GM12873 (cell line): ENCODE measurements at regions not wholly inside any gene's neighbourhood (a gene's known extent, or its start where the extent isn't known, plus 50 kb on each side); places are given as distances from the start of the nearest gene placed in this dataset.

Experiments
- CTCF ChIP-seq: IDR thresholded peaks from 2 replicates; pipeline ENCODE4 v1.5.1; 2012; ENCODE audit warnings: low read depth, mild to moderate bottlenecking, moderate library complexity, low read length, control low read depth; ENCODE audit not compliant: insufficient read depth; ENCODE audit errors: missing control alignments

GRCh38 chr22:27568265-27568664 is 233.3 kb downstream of the MN1 start:
- TF ChIP-seq CTCF, result no peak

- no peak for TF ChIP-seq CTCF
Measured at GRCh38 chr22:27571463-27572277, 229.9 kb downstream of the MN1 start.

DNA sequence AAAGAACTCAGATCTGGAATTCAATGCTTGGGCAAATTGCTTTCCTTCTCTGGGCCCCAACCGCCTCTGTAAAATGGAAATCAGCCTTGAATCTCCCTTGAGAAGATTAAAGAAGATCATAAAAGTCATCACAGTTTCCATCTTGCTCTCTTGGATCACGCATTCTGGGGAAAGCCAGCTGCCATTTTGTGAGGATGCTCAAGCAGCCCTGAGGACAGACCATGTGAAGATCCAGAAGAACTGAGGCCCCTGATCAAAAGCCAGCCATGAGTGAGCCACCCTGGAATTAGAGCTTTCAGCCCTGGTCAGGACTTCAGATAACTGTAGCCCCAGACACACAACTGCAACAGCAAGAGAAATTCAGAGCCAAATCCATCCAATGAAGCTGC is 229.3 kb downstream of the MN1 start:
- no peak for TF ChIP-seq CTCF

DNA sequence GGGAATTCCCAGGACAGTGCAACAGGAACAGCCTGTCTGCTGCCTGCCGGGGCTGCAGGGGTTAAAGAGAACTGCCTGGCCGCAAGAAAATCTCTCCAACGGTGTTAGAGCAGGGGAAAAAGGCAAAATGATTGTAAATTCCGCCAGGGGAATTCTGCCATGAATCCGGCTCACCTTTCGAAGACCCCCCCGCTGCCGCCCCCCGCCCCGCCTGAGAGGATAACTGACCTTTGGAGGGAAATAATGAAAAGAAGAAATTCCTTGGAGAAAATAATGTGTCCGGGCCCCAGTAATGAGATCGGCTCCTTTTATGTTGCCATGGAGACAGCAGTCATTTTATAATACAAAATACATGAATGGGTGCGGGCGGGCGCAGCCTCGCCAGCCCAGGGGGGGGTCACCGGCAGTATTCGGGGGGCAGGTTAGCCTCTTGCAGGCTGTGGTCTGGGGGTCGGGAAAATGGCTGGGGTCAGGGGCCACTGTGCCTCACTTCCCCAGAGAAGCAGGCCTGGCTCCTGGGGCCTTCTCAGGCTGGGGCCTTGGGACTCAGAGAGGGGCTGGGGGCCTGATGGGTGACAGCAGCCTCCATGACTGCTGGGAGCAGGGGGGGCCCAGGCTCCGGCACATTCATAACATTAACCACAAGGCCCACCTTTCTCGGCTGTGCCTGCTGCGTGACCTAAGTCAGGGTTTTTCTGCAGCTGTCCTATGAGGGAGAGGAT is 228.1 kb downstream of the MN1 start:
- no peak for TF ChIP-seq CTCF

DNA sequence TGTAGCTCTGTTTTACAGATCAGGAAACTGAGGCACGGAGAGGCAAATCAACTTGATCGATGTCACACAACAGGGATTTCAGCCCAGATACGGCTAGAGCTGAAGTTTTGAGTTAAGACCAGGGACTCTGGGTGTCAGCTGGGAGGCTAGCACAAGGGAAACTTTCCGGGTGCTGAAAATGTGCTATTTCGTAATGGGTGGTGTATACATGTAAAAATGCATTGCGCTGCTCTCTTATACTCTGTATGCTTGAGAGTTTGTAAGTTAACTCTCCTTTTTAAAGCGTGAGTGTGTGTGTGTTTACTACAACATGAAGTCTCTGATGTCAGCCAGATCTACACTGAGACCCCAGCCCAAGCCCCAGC is 227.6 kb downstream of the MN1 start:
- TF ChIP-seq CTCF, result no peak

DNA sequence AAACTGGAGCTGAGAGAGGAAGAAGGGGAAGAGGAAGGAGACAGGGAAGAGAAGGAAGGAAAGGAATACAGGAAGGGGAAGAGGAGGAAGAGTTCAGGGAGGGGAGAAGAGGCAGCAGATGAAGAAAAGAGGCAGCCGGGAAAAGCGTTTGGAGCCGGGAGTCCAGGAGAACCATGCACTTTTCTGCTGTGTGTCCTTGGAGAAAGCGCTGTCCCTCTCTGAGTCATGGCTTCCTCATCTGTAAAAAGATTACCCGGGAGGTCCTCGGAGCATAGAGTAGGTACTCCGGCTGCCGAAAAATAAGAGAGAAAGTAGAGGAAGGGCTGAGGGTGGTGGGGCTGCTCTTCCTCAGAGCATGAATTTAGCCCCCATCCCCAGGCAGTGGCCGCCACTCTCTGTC is 226.9 kb downstream of the MN1 start:
- TF ChIP-seq CTCF, result no peak

DNA sequence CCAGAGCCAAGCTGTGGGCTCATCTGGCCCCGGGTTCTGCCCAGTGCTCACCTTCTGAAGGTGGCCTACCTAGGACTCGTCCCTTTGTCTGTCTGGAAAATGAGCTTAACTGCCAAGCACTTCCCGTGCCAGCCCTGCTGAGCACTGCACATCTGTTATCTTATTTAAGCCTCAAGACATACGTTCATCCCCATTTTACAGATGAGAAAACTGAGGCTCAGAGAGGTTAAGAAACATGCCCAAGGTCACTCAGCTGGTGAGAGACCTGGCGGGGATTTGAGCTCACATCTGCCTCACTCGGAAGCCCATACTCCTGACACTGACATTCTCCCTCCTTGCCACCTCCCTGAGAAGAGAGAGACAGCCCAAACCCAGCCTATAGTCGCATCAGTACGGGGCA is 226.2 kb downstream of the MN1 start:
- TF ChIP-seq CTCF, result no peak
